GM21619 (cell line): ENCODE measurements at regions not wholly inside any gene's neighbourhood (a gene's known extent, or its start where the extent isn't known, plus 50 kb on each side); places are given as distances from the start of the nearest gene placed in this dataset.

ENCODE experiments used
- ATAC-seq: cut with Tn5 transposase; IDR thresholded peaks from one replicate; pipeline ENCODE4 v1.9.1; 2021; ENCODE audit not compliant: unreplicated experiment

DNA sequence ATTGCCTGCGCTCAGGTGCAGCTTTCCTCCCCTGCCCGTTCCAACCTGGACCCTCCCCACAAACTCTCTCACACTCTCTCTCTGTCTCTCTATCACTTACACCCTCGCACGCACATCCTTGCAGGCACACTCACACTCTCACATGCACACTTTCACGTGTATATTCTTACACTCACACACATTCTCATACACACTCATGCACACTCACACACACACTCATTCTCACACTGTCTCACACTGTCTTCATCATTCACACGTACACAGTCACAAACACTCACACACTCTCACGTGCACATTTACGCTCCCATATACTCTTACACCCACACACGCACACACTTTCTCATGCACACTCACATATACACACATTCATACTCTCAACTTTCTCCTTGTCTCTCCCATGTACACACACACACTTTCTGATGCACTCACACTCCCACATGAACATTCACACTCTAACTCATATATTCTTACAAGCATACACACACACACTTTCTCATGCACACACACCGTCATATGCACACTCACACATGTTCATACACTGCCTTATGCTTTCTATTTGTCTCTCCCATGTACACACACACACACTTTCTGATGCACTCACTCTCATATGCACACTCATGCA is 229.3 kb downstream of the SNX18 start:
- no peak for ATAC-seq

DNA sequence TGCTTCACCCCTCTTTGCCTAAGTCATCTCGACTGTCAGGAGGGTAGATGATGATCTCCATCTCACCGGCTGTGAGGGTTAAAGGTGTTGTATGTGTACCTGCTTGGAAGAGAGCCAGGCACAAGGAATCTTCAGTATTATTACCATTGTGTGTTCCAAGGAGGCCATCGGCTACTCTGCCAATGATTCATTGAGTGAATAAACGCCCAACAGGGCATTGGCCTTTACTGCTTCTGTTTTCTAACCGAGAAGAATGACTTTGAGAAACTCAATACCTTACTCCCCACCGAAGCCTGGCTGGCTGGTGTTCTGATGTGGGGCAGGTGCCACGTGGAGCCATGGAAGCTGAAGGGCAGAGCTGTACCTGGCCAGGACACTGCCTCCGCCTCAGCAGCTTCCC is 228.8 kb downstream of the SNX18 start:
- ATAC-seq = no peak

GRCh38 chr5:54745599-54745998 is 228.0 kb downstream of the SNX18 start:
- no peak for ATAC-seq

DNA sequence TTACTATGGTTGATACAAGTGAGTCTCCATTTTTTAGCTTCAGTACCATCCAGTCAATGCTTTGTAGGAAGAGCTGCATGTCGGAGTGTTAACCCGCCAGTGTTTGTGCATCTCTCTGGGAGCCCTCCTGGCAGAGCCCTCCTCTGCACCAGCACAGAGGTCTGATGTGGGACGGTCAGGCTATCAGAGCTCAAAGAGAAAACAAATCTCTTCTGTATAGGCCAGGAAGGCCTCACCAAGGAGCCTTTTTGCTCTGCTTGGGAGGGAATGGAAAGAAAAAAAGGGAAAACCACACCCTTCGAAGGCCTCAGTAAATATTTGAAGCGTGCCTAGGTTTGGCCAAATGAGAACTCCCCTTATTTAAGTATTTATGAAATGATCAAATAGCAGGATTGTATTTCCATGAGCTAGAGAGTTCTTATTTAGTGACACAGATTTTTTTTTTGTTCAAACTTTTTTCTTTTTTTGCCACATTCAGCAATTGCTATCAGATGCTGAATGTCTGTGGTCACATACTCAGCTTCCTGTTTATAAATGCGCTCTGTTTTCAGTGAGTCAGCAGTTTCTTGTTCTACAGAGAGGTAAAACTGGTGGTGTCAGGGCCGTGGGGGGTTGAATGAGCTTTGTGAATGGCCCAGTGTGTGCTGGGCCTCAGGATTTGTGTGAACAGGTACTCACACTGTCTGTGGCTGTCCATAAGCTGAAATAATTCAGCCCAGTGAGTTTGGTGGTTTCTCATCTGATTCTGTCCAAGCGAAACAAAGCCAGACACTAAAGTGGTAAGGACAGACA is 226.6 kb downstream of the SNX18 start:
- ATAC-seq = peak; percentile 80

- no peak for ATAC-seq
Measured at GRCh38 chr5:54743581-54743980, 226.0 kb downstream of the SNX18 start.

DNA sequence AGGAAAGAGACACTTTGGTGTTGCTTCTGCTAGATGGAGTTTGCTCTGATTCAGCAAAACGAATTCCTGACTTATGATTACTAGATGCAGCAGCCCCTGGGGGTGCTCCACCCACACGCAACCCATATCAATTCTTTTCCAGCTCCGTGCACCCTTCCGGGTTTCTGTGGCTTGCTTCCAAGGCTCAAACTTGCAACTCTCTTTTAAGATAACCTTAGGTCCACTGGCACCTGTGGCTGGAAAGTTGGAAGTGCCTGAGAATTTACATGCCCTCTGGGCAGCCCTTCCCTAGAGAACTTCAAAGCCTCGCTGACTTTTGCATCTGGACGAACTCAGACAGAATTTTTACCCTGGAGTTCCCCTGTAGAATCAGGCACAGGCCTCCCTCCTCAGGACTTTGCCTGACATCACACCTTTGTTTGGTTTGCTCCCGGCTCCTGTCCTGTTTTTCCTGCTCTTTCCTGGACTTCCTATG is 224.9 kb downstream of the SNX18 start:
- no peak for ATAC-seq

- ATAC-seq = no peak
Measured at GRCh38 chr5:54741711-54742110, 224.2 kb downstream of the SNX18 start.

DNA sequence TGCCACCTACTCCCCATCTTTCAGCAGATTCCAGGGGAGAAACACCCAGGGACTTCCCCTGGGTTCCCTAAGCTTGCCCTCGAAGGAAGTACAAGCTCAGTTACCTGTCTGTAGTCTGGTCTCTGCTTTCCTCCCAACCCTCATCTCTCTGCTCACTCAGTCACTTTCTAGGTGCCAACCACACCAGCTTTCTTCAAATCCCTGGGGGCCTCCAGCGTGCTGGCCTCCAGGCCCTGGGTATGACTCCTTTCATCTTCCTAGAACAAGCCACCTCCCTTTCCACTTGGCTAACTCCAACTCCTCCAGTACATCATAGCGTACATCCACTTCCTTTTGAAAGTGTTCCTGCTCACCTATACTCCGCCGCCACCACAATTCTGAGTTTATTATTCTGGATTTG is 222.6 kb downstream of the SNX18 start:
- ATAC-seq = no peak

GRCh38 chr5:54739371-54739770 is 221.8 kb downstream of the SNX18 start:
- ATAC-seq = no peak

GRCh38 chr5:54738973-54739367 is 221.4 kb downstream of the SNX18 start:
- no peak for ATAC-seq

GRCh38 chr5:54738118-54738972 is 220.8 kb downstream of the SNX18 start:
- no peak for ATAC-seq

DNA sequence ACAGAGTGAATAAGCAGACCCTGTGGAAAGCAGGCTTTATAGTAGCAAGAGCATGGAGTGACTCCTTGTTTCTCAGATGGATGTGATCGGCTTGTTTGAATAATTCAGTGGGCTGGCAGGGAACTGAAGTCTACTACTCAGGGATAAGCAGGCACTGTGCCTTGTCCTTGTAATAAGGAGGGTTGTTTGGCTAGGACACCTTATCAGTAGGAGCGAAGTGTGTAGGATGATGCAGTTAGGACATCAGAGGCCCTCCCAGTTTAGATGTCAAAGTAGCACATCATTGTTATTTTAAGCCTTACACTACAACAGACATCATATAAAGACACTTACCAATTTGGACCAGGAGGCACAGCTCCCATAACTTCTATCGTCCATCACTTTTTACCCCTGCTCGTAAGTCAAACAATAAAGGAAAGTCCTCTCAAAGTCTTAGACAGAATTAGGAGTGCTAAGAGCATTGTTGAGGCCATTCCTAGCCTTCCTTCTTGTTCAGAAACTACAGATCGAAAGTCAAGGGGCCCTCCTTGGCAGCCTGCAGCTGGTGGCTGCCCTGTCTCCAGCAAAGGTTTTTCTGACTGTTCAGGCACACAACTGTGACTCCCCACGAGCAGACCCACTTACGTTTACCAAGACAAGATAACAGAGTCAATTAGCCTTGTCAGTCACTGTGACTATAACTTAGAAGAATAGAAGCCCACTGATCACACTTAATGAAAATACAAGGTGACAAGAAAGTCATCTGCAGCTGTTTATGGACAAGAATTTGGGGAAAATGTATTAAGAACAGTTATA is 218.6 kb downstream of the SNX18 start:
- no peak for ATAC-seq

DNA sequence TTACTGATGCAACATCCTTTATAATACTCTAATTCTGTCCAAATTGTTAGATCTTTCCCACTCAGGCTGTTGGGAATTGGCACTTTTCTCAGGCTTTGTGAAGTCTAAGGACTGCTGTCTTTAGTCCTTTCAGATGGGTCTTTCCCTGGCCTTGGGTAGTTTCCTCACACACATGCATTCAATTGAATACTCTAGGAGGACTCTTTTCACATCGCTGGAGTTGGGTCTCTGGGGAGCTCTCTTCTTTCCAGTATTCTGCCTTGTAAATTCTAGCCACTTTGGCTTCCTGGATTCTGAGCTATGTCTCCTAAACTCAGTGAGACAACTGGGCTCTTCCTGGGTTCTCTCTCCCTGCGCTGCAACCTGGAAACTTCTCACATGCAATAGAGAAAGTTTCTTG is 215.5 kb downstream of the SNX18 start:
- no peak for ATAC-seq

DNA sequence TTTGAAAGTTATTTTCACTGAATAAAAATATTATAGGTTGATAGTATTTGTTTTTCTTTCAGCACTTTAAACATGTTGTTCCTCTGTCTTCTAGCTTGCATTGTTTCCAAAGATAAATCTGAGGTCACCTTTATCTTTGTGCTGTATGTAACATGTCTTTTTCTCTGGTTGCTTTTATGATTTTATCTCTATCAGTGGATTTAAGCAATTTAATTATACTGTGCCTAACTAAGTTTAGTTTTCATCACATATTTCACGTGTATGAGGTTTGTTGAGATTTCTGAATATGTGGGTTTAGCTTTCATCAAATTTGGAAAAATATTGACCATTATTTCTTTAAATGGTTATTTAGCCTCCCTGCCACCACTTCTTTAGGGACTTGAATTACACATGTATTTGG is 214.5 kb downstream of the SNX18 start:
- ATAC-seq = no peak

GRCh38 chr5:54728588-54728915 is 211.0 kb downstream of the SNX18 start:
- ATAC-seq = no peak

DNA sequence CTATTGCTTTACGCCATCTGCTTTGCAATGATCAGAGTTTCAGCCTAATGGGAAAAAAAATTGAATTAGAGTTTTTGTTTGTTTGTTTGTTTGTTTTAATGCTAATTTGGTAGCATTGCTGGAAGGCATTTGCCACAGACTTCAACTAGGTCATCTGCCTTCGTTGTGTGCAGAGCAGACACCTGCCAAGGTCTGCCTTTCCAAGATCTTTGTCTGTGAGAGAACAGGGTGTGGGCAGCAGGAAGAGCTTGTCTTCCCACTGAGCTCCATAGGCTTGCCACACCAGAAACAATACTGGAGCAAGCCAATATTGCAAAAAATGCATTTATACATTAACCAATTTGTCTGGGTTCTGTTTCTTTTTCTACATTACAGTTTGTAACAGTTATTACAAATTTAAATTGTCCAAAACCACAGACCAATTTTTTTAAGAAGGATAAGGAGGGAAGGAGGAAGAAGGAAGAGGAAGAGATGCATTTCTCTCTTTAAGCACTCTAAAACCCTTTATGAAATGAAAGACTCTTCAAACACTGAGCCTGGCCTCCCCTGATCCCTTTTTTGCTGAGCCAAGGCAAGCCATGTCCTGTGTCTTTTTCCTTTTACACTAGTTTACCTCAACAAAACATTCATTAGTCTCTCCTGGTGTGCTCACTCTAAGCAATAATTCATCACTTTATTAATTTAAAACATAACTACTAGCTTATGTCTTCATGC is 210.5 kb downstream of the SNX18 start:
- ATAC-seq = no peak

DNA sequence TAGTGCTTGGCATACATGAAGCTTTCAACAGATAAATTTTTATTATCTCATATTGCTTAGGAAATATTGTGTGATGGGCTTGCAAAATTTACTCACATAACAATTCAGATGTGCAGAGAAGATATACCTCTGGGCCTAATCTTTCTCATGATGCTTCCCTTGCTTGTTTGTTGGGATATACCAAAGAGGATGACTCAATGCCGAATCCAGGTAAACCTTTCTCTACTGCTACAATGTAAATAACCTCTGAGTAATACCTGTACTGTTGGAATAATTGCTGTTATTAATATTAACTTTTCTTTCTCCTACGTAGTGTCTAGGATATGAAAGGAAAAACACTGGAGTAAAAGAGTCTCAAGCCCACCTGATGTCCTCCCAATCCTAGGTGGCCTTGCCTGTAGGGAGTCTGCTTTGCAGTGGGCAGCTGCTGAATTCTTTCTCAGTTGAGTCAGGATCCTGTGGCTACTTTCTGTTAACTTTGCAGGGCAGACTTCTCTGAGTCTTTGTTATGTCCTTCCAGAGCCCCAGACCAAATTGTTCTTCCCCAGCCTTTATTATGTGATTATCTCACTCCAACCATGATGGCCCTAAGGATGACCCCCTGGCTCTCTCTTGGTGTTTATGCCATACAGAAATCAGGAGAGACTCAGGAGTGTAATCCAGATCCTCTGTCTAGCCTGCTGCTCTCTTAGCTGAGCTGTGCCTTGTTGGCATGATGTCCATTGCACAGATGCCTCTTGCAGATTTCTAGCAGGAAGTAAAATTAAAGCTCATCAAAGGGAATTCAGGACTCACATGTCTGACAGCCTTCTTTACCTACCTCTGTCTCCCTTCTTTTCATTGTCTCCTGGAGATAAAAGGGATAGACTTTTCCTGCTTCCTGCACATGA is 208.1 kb downstream of the SNX18 start:
- no peak for ATAC-seq

GRCh38 chr5:54722846-54723433 is 205.4 kb downstream of the SNX18 start:
- no peak for ATAC-seq
